Mucosa of rectum (tissue), 2 donors: ENCODE measurements at regions not wholly inside any gene's neighbourhood (a gene's known extent, or its start where the extent isn't known, plus 50 kb on each side); places are given as distances from the start of the nearest gene placed in this dataset.

ENCODE experiments used
- H3K27ac ChIP-seq, 2 donors: one replicate each; pipeline ENCODE4 v1.7.0; 2013; ENCODE audit warnings: inconsistent platforms in 2 of 2, low read depth in 2 of 2, low read length in 2 of 2
- H3K27me3 ChIP-seq, 2 donors: one replicate each; pipeline ENCODE4 v1.7.0; 2013; ENCODE audit warnings: low read length in 2 of 2; ENCODE audit not compliant: control insufficient read depth in 2 of 2, insufficient read depth in 2 of 2
- H3K36me3 ChIP-seq, 2 donors: one replicate each; pipeline ENCODE4 v1.7.0; 2013; ENCODE audit warnings: low read length in 2 of 2; ENCODE audit not compliant: control insufficient read depth in 2 of 2, insufficient read depth in 2 of 2
- H3K4me1 ChIP-seq, 2 donors: one replicate each; pipeline ENCODE4 v1.7.0; 2013; ENCODE audit warnings: low read length in 2 of 2, mild to moderate bottlenecking in 1 of 2; ENCODE audit not compliant: control insufficient read depth in 2 of 2, insufficient read depth in 2 of 2
- H3K4me3 ChIP-seq, 2 donors: one replicate each; pipeline ENCODE4 v1.7.0; 2013; ENCODE audit warnings: low read length in 2 of 2
- H3K9ac ChIP-seq, 2 donors: one replicate each; pipeline ENCODE4 v1.7.0; 2013; ENCODE audit warnings: low read length in 2 of 2, low read depth in 1 of 2, mild to moderate bottlenecking in 1 of 2
- H3K9me3 ChIP-seq, 2 donors: one replicate each; pipeline ENCODE4 v1.7.0; 2013; ENCODE audit warnings: low read length in 2 of 2; ENCODE audit not compliant: control insufficient read depth in 2 of 2
- donor health status: healthy.
- donor health status: Normal muscosa, but diverticular disease.

DNA sequence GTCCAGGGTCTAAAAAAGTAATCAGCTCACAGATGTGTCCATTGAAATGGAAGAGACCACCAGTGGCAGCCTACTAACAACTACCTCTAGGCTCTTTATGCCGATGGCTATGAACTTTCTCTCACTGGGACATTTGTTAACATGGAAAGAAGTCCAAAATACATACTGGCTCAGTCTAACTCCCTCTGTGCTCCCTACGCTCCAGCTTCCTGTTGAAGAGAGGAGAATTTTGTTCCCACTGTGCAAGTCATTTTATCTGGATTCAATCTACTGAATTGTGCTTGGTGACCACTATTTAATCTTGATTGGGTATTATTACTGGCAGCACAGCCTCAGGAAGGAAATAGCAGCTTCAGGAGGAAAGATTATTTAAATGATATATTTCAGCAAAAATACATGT, 128.8 kb upstream of the ARGLU1 start:
- Histone ChIP-seq H3K27me3 (no peaks in the 10 kb centered on the region), H3K9ac (no peak overlapping the region), H3K4me3 (no peak overlapping the region), H3K27ac (no peak overlapping the region), H3K9me3 (no peaks in the 10 kb centered on the region), H3K4me1 (no peaks in the 10 kb centered on the region), H3K36me3 (no peaks in the 10 kb centered on the region)

DNA sequence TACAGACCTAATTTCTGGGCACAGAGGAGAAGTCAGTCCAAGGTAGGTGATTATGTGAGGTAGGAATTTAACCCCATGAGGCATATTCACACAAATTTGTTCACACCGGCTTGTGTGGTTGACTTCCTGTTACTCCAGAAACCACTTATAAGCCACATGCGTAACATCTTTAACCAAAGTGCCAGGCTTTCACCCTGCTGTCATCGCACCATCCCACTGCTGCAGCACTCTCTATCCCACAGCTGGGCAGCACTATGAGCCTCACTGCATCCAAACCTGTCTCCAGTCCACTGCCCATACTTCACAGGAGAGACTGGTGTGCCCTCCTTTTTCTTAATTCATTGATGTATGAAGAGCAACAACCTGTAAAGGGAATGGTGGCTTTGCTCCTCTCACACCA, 128.2 kb upstream of the ARGLU1 start:
- H3K27ac ChIP-seq: no peak overlapping the region
- H3K9ac ChIP-seq: no peak overlapping the region
- H3K4me3 ChIP-seq: no peak overlapping the region
- no peaks in the 10 kb centered on the region for H3K27me3 ChIP-seq
- H3K36me3 ChIP-seq: no peaks in the 10 kb centered on the region
- H3K9me3 ChIP-seq: no peaks in the 10 kb centered on the region
- no peaks in the 10 kb centered on the region for H3K4me1 ChIP-seq

DNA sequence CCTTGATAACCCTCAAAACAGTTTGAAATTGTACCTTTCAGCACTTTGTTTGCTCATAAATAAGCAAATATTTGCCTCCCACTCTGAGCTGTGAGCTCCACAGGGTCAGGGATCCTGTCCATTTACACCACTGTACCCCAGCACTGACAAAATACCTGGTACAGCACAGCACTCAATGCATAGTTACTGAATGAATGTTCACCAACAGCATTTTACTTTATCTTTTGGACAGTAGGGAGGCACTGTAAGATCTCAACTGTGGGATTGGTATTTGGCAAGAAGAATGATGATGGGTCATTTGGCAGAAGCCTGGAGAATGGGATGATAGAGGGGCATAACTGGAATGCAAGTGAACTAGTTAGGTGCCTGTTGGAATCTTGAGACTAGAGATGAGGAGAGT, 127.2 kb upstream of the ARGLU1 start:
- Histone ChIP-seq H3K4me3 (no peak overlapping the region), H3K9ac (no peak overlapping the region), H3K27ac (no peak overlapping the region), H3K36me3 (no peaks in the 10 kb centered on the region), H3K4me1 (no peaks in the 10 kb centered on the region), H3K9me3 (no peaks in the 10 kb centered on the region), H3K27me3 (no peaks in the 10 kb centered on the region)

DNA sequence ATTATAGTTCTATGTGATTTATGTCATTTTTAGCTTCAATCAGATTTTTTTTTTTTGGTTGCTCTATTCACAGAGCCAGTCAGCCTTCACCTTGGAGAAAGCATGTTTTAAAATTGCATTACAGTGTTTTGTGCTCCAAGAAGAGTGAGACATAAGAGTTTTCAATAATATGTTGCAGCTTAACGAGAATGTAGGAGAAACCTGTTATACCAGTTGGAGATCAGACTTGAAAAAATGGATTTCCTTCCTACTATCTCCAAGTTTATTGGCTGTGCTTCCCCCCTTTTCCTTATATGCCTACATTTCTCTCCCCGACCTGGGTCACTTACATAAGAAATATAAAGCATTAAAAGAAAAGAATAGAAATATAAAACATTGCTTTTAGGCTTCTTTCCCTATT, 123.9 kb upstream of the ARGLU1 start:
- Histone ChIP-seq H3K9ac (no peak overlapping the region), H3K4me1 (no peaks in the 10 kb centered on the region), H3K27ac (no peak overlapping the region), H3K4me3 (no peak overlapping the region), H3K36me3 (no peaks in the 10 kb centered on the region), H3K27me3 (no peaks in the 10 kb centered on the region), H3K9me3 (no peaks in the 10 kb centered on the region)

DNA sequence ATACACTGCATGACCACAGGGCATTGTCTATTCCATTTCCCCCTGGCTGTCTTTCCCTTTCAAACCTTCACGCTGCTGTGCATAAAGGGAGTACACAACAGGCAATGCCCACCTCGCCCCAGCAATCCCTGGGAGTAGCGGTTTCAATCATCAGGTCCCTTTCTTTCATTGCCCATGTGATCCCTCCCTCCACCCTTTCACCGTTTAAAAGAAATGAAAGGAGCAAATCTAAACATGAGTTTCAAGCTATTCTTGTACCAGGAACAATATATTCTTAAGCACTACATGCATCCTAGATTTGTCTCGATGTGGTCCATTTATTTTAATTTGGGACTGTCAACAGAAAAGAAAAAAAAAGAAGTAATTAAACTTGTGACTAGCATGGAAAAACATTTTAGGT, 123.4 kb upstream of the ARGLU1 start:
- no peaks in the 10 kb centered on the region for H3K4me1 ChIP-seq
- H3K36me3 ChIP-seq: no peaks in the 10 kb centered on the region
- H3K9ac ChIP-seq: no peak overlapping the region
- H3K4me3 ChIP-seq: no peak overlapping the region
- H3K9me3 ChIP-seq: no peaks in the 10 kb centered on the region
- no peaks in the 10 kb centered on the region for H3K27me3 ChIP-seq
- H3K27ac ChIP-seq: no peak overlapping the region

DNA sequence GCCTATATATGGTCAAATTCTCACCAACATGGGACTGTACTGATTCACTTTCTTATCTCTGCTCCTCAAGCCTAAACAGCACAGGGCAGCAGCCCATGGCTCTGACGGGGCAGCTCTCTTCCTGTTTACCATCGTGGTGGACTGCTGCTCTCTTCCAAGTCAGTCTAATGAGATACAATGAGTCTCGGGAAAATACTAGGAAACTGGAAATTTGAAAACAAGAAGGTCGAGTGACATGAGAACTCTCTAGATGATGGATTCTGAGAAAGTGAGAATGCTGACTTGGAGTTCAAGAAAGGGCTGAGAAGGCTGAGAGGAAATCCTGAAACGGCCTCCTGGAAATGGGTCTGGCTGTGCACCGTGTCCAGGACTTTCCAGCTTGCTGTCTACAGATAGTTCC, 122.8 kb upstream of the ARGLU1 start:
- Histone ChIP-seq H3K27ac (no peak overlapping the region), H3K36me3 (no peaks in the 10 kb centered on the region), H3K9ac (no peak overlapping the region)

DNA sequence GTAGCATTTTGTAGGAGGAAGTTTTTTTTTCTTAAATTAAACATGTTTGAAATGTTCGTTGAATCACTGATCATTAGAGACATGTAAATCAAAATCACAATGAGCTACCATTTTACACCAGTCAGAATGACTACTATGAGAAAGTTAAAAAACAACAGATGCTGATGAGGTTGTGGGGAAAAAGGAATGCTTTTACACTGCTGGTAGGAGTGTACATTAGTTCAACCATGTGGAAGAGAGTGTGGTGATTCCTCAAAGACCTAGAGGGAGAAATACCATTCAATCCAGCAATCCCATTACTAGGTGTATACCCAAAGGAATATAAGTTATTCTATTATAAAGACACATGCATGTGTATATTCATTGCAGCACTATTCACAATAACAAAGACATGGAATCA, 122.0 kb upstream of the ARGLU1 start:
- no peak overlapping the region for H3K9ac ChIP-seq
- no peaks in the 10 kb centered on the region for H3K27me3 ChIP-seq
- H3K9me3 ChIP-seq: no peaks in the 10 kb centered on the region
- no peak overlapping the region for H3K27ac ChIP-seq
- H3K36me3 ChIP-seq: no peaks in the 10 kb centered on the region
- no peak overlapping the region for H3K4me3 ChIP-seq
- H3K4me1 ChIP-seq: no peaks in the 10 kb centered on the region

More for the DNA sequence above, 122.8 kb upstream of the ARGLU1 start:
- Histone ChIP-seq H3K4me1 (no peaks in the 10 kb centered on the region), H3K27me3 (no peaks in the 10 kb centered on the region), H3K4me3 (no peak overlapping the region), H3K9me3 (no peaks in the 10 kb centered on the region)

DNA sequence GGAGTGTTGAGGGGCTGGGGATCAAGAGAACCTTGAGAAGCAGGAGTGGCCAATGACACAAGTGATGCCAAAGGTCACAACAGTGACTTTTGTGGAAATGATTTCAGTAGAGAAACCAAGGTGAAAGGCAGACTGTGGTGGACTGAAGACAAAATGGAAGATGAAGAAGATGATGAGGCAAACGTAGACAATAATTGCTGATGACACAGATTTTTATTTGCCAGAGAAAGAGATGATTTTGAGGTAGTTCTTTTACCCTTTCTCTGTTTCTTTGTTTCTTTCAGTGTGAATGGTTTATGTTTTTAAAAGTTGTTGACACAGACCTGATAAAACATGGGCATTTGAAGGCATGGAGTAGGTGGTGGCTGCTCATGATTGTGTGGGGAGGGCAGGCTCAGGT, 121.0 kb upstream of the ARGLU1 start:
- Histone ChIP-seq H3K4me1 (no peaks in the 10 kb centered on the region), H3K36me3 (no peaks in the 10 kb centered on the region), H3K9me3 (no peaks in the 10 kb centered on the region), H3K27me3 (no peaks in the 10 kb centered on the region), H3K9ac (no peak overlapping the region), H3K4me3 (no peak overlapping the region), H3K27ac (no peak overlapping the region)

DNA sequence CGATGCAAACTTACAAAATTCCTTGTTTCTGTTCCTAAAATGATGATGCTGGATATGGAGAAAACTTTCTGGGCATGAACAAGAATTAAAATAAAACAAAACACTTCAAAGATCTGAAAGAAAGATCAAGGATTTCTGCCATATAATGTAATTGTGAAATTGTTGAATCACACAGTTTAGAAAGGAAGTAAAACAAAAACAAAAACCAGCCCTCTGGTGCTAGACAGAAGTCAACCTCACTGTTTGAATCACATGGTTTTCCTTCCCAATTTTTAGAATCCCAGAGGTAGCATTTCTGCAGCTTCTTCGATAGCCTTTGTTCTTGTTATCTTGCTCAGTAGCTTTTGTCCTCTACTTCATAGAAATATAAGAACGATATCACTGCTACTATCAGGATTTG, 118.2 kb upstream of the ARGLU1 start:
- Histone ChIP-seq H3K4me1 (no peaks in the 10 kb centered on the region), H3K4me3 (no peak overlapping the region), H3K9me3 (no peaks in the 10 kb centered on the region), H3K9ac (no peak overlapping the region), H3K36me3 (no peaks in the 10 kb centered on the region), H3K27me3 (no peaks in the 10 kb centered on the region), H3K27ac (no peak overlapping the region)

DNA sequence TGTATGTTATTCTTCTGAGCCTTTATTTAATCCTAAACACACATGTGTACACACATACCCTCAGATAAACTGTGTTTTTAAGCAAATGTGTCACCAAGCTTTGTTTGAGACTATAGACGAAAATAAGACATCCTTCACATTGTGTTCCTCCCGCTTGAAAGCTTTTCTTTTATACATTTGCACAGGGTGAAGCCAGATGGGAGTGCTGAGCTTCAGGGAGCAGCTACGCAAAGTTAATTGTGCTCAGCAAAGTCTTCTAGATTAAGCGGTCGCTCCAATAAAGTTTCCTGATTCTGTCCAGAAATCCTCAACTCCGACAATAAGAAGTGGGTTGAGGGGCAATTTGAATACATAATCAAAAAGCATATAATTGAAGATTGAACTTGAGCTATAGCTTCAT, 117.2 kb upstream of the ARGLU1 start:
- Histone ChIP-seq H3K4me1 (no peaks in the 10 kb centered on the region), H3K27me3 (no peaks in the 10 kb centered on the region), H3K27ac (no peak overlapping the region), H3K4me3 (no peak overlapping the region), H3K9me3 (no peaks in the 10 kb centered on the region), H3K36me3 (no peaks in the 10 kb centered on the region), H3K9ac (no peak overlapping the region)

DNA sequence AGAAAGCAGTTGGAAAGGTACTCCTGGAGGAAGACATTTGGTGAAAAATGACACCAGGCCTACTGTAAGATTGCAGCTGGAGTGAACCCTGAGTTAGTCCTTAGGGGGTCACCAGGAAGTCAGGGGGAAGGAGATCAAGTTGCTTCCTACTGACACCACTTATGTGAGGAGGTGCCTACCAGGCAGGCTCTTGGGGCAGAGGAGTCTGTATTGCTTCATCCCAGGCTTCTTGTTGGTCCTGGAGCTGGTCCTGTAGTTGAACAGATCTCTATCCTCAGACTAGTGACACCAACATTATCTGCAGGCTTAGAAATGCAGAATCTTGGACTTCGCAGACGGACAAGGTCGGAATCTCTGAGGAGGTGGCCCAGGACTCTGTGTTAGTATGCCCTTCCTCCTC, 116.0 kb upstream of the ARGLU1 start:
- no peaks in the 10 kb centered on the region for H3K36me3 ChIP-seq
- no peak overlapping the region for H3K9ac ChIP-seq
- no peak overlapping the region for H3K4me3 ChIP-seq
- H3K4me1 ChIP-seq: no peaks in the 10 kb centered on the region
- no peaks in the 10 kb centered on the region for H3K27me3 ChIP-seq
- H3K27ac ChIP-seq: no peak overlapping the region
- H3K9me3 ChIP-seq: no peaks in the 10 kb centered on the region
